K562 (cell line): ENCODE measurements at regions not wholly inside any gene's neighbourhood (a gene's known extent, or its start where the extent isn't known, plus 50 kb on each side); places are given as distances from the start of the nearest gene placed in this dataset.

Experiments
- ATAC-seq: fragments of 200-7000 bp; cut with Tn5 transposase; 3 replicates; pipeline ENCODE4 v1.9.1; 2020; ENCODE audit warnings: moderate library complexity
- BruUV-seq: library from RNA; stranded (reverse); fragments of 400-500 nt; replicated peaks from 2 replicates; lab custom pipeline; 2021; lab: Mats Ljungman, UMichigan
- CTCF ChIA-PET: fragments of 300-600 bp; formaldehyde crosslinking; extraction: SDS; loops from one replicate; lab custom pipeline; 2021; ENCODE audit warnings: low intra/inter-chr PET ratio; lab: Yijun Ruan, JAX
- POLR2A ChIA-PET: fragments of 300-600, 350-650 bp; sonication (Branson Sonifier 250); formaldehyde crosslinking; extraction: SDS; loops from one replicate; lab custom pipeline; 2021; ENCODE audit warnings: antibody characterized with exemption, inconsistent platforms; lab: Yijun Ruan, JAX
- DNase-seq, 4 experiments: peaks; one replicate each; pipeline versions ENCODE4 v3.0.0 to v3.0.0-alpha.2; 2011 to 2018; ENCODE audit warnings: low spot score in 3 of 4, mixed read lengths in 3 of 4; ENCODE audit errors: extremely low read depth in 1 of 4
- FAIRE-seq: peaks from 2 replicates; lab custom pipeline; 2011; peaks lifted over from hg19 to GRCh38; lab: Jason Lieb, UNC
- H2AFZ ChIP-seq: 2 replicates; pipeline ENCODE4 v1.6.0; 2011; ENCODE audit warnings: low read depth, low read length, control low read depth, inconsistent platforms
- H3K27ac ChIP-seq: fragments of 200-600 bp; 3 replicates; pipeline ENCODE4 v1.8.0; 2011; ENCODE audit warnings: low read depth, mild to moderate bottlenecking, control low read depth, inconsistent platforms, low read length, moderate library complexity, mixed read lengths; ENCODE audit errors: extremely low read depth
- H3K27me3 ChIP-seq, 2 experiments: fragments of 300-600 bp in 1 of 2; 2 replicates in 1 of 2; 3 replicates in 1 of 2; pipeline versions ENCODE4 v1.6.0 to v1.8.0; 2011; ENCODE audit warnings: inconsistent platforms in 2 of 2, low read length in 2 of 2, mild to moderate bottlenecking in 1 of 2, mixed read lengths in 1 of 2, moderate library complexity in 1 of 2; ENCODE audit not compliant: control insufficient read depth in 2 of 2, insufficient read depth in 2 of 2
- H3K36me3 ChIP-seq: fragments of 300-600 bp; 3 replicates; pipeline ENCODE4 v1.8.0; 2011; ENCODE audit warnings: mild to moderate bottlenecking, low read length, inconsistent platforms; ENCODE audit not compliant: control insufficient read depth, insufficient read depth
- H3K4me1 ChIP-seq, 2 experiments: fragments of 200-600 bp in 1 of 2; replicated peaks in 1 of 2; 2 replicates in 1 of 2; 3 replicates in 1 of 2; pipeline versions ENCODE4 v1.5.1 to v1.8.0; 2011; ENCODE audit warnings: inconsistent platforms in 2 of 2, low read length in 2 of 2, mild to moderate bottlenecking in 1 of 2, mixed read lengths in 1 of 2, moderate library complexity in 1 of 2; ENCODE audit not compliant: control insufficient read depth in 2 of 2, insufficient read depth in 2 of 2
- H3K4me2 ChIP-seq: 2 replicates; pipeline ENCODE4 v1.6.1; 2011; ENCODE audit warnings: low read length, control low read depth, inconsistent platforms, mixed read lengths; ENCODE audit not compliant: insufficient read depth
- H3K4me3 ChIP-seq: fragments of 200-600 bp; sonication (generic), shearing (Covaris generic); 2 replicates; pipeline ENCODE4 v1.5.1; 2016; ENCODE audit warnings: control low read depth, inconsistent platforms
- H3K79me2 ChIP-seq: fragments of 200-600 bp; 3 replicates; pipeline ENCODE4 v1.8.0; 2011; ENCODE audit warnings: low read length, inconsistent platforms; ENCODE audit not compliant: control insufficient read depth, insufficient read depth
- H3K9ac ChIP-seq, 2 experiments: 2 replicates each; pipeline versions ENCODE4 v1.6.0 to v1.6.1; 2011; ENCODE audit warnings: low read depth in 2 of 2, low read length in 2 of 2, control low read depth in 1 of 2, inconsistent platforms in 1 of 2, mild to moderate bottlenecking in 1 of 2, mixed read lengths in 1 of 2; ENCODE audit not compliant: insufficient read depth in 1 of 2
- H3K9me1 ChIP-seq: one replicate; pipeline ENCODE4 v1.6.0; 2011; ENCODE audit warnings: inconsistent platforms, mild to moderate bottlenecking, low read length, moderate library complexity; ENCODE audit not compliant: control insufficient read depth, insufficient read depth
- H3K9me3 ChIP-seq: replicated peaks from 2 replicates; pipeline ENCODE4 v1.5.1; 2011; ENCODE audit warnings: low read depth, low read length, inconsistent platforms; ENCODE audit not compliant: control insufficient read depth, insufficient read depth
- H4K20me1 ChIP-seq: replicated peaks from 2 replicates; pipeline ENCODE4 v1.6.1; 2011; ENCODE audit warnings: low read length, inconsistent platforms, mixed read lengths; ENCODE audit not compliant: control insufficient read depth, insufficient read depth
- ARID1B ChIP-seq: fragments of 450-650 bp; IDR thresholded peaks from 2 replicates; pipeline ENCODE4 v1.6.1; 2016; ENCODE audit warnings: antibody characterized with exemption, mild to moderate bottlenecking, inconsistent platforms
- CBX8 ChIP-seq: fragments of 200-600 bp; sonication (generic); IDR thresholded peaks from 2 replicates; pipeline ENCODE4 v1.6.1; 2012; ENCODE audit warnings: borderline replicate concordance, mixed run types, low read depth, mild to moderate bottlenecking, moderate library complexity, mixed read lengths, low read length, control low read depth, inconsistent platforms; ENCODE audit not compliant: poor library complexity, severe bottlenecking; ENCODE audit errors: extremely low read depth
- CC2D1A ChIP-seq: fragments of 450-650 bp; IDR thresholded peaks from 2 replicates; pipeline ENCODE4 v1.6.1; 2017; ENCODE audit warnings: mild to moderate bottlenecking
- CREB1 ChIP-seq, 2 experiments: sonication (generic) in 1 of 2; formaldehyde crosslinking in 1 of 2; IDR thresholded peaks; 2 replicates each; pipeline versions ENCODE4 v1.6.1 to v1.8.0; 2012 to 2022; ENCODE audit warnings: inconsistent platforms in 1 of 2, mild to moderate bottlenecking in 1 of 2, missing genetic modification reagents in 1 of 2, moderate library complexity in 1 of 2
- LEF1 ChIP-seq: fragments of 450-650 bp; IDR thresholded peaks from 2 replicates; pipeline ENCODE4 v1.6.1; 2016; ENCODE audit warnings: mild to moderate bottlenecking
- PHTF2 ChIP-seq: fragments of 250-450 bp; sonication (Bioruptor Pico); IDR thresholded peaks from 2 replicates; pipeline ENCODE4 v1.5.0; 2021; ENCODE audit warnings: mild to moderate bottlenecking
- SFPQ ChIP-seq: fragments of 200-400 bp; formaldehyde crosslinking; IDR thresholded peaks from 2 replicates; pipeline ENCODE4 v1.6.1; 2017; ENCODE audit warnings: mild to moderate bottlenecking, low read depth, low read length, moderate library complexity
- TSC22D4 ChIP-seq: fragments of 450-650 bp; IDR thresholded peaks from 2 replicates; pipeline ENCODE4 v1.6.1; 2016; ENCODE audit warnings: missing genetic modification characterization, missing biosample characterization, control low read depth
- ZNF184 ChIP-seq: sonication (generic); formaldehyde crosslinking; IDR thresholded peaks from 2 replicates; pipeline ENCODE4 v1.5.0; 2020; ENCODE audit warnings: missing genetic modification reagents
- ZNF41 ChIP-seq: fragments of 250-450 bp; sonication (Bioruptor Pico); conservative IDR thresholded peaks from 2 replicates; pipeline ENCODE4 v1.4.0; 2020; ENCODE audit warnings: mild to moderate bottlenecking
- WGBS: fragments of 100-300 bp; shearing (Covaris generic); methylation state at CpG from one replicate; pipeline ENCODE4 v1.1.6; 2016; ENCODE audit warnings: low coverage, mixed read lengths; ENCODE audit not compliant: insufficient coverage; ENCODE audit errors: missing lambda C conversion rate; 5-methylcytosine and 5-hydroxymethylcytosine counted together
- in situ Hi-C: fragments of 300-500 bp; cut with MboI; formaldehyde crosslinking; loops from 4 replicates; pipeline ENCODE4 v1.15.0; 2018; ENCODE audit warnings: inconsistent platforms, mixed read lengths
- intact Hi-C: fragments of 100-400 bp; cut with micrococcal nuclease; formaldehyde crosslinking; loops from 2 replicates; pipeline ENCODE4 v1.14.2; 2022

DNA sequence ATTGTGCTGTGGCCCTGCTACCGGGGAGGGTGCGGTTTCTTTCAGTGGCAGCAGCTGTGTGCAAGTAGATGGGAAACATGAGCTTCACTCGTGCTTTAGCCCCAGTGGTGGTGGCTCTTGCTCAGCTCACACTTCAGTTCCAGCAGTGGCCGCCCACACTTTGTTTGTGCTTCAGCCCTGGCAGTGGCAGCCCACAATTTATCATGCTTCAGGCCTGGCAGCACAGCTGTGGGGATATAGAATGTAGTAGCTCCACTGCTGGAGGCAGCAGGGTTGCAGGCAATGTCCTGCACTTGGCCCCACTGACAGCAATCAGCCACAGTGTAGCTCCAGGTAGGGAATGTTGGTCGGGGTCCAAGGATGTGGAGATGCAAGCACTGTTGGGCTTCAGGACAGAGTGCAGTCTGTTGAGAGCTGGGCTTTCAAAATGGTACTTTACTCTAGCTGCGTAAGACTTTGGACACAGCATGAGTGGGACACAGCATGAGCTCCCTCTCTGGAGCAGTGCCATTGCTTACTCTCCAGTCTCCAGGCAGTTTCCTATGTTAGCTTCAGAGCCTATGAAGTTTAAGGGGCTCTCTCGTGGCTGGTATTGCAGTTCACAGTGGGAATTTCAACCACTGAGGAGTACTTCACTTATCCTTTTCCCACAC, 413.1 kb downstream of the PDGFC start:
- FAIRE-seq = no peak
- no peak for ATAC-seq
- ChIA-PET CTCF (no interaction called here), POLR2A (no interaction called here)
- H3K9me1 ChIP-seq = no peaks in the 10 kb centered on the region
- no peaks in the 10 kb centered on the region for H3K79me2 ChIP-seq
- no peak for TF ChIP-seq CC2D1A
- no peak for TF ChIP-seq LEF1
- no peak for TF ChIP-seq ZNF184 (CRISPR knock-in tag)
- TF ChIP-seq CBX8 = no peak
- TF ChIP-seq ZNF41 (CRISPR knock-in tag) = no peak
- no peak overlapping the region for H3K27ac ChIP-seq
- H4K20me1 ChIP-seq = no peaks in the 10 kb centered on the region
- in situ Hi-C loops (no loop called here), intact Hi-C loops (no loop called here)
- H3K36me3 ChIP-seq = no peaks in the 10 kb centered on the region
- H3K9ac ChIP-seq = no peak overlapping the region
- 2% methylated on average over 7 of the region's 7 CpGs for WGBS
- no peak overlapping the region for H3K4me3 ChIP-seq
- no peaks in the 10 kb centered on the region for H3K27me3 ChIP-seq
- no peaks in the 10 kb centered on the region; the same call in 1 of the 2 replicates for H3K9me3 ChIP-seq
- DNase-seq = no peak
- no peak overlapping the region for H3K4me2 ChIP-seq
- H2AFZ ChIP-seq = no peak overlapping the region
- no TSS peak for BruUV-seq
- H3K4me1 ChIP-seq = no peaks in the 10 kb centered on the region

DNA sequence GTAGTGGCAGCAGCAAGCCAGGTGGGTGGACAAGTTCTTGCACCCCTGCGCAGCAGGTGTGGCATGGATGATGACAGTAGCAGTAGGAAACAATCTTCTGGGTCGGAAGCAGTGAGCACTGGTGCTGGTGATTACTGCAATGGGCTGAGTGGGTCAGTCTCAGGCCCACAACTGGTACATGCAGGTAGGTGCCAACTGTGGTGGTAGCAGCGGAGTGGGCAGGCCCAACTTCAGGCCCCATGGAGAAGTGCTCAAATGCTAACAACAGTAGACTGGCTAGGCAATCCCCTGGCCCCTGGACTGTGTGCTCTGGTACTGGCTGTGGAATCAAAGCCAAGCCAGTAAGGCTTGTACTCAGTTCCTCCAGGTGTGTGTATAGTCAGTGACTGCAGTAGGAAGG, 413.7 kb downstream of the PDGFC start:
- intact Hi-C loops = no loop called here
- WGBS = 4% methylated on average over 3 of the region's 3 CpGs
- H3K36me3 ChIP-seq = no peaks in the 10 kb centered on the region
- H3K4me2 ChIP-seq = no peak overlapping the region
- H3K9me1 ChIP-seq = no peaks in the 10 kb centered on the region
- no peak overlapping the region for H3K4me3 ChIP-seq
- no TSS peak for BruUV-seq
- H4K20me1 ChIP-seq = no peaks in the 10 kb centered on the region
- FAIRE-seq = no peak
- no peaks in the 10 kb centered on the region for H3K4me1 ChIP-seq
- no peak overlapping the region for H3K9ac ChIP-seq
- no peaks in the 10 kb centered on the region for H3K27me3 ChIP-seq
- POLR2A ChIA-PET = no interaction called here
- CTCF ChIA-PET = no interaction called here
- no peak for ATAC-seq
- in situ Hi-C loops = no loop called here
- H3K79me2 ChIP-seq = no peaks in the 10 kb centered on the region
- H3K27ac ChIP-seq = no peak overlapping the region
- no peak overlapping the region for H2AFZ ChIP-seq
- H3K9me3 ChIP-seq = no peaks in the 10 kb centered on the region; the same call in 1 of the 2 replicates
- no peak for DNase-seq
- TF ChIP-seq SFPQ = no peak
- TF ChIP-seq ARID1B = no peak
- TF ChIP-seq PHTF2 (CRISPR knock-in tag) = no peak
- TF ChIP-seq TSC22D4 (tag) = no peak
- no peak for TF ChIP-seq CREB1 (IDR thresholded peaks at IDR 0.05)
- no peak for TF ChIP-seq CREB1 (CRISPR knock-in tag; IDR thresholded peaks at IDR 0.05)
